ENCODE measurements at regions not wholly inside any gene's neighbourhood (a gene's known extent, or its start where the extent isn't known, plus 50 kb on each side); places are given as distances from the start of the nearest gene placed in this dataset.

DNA sequence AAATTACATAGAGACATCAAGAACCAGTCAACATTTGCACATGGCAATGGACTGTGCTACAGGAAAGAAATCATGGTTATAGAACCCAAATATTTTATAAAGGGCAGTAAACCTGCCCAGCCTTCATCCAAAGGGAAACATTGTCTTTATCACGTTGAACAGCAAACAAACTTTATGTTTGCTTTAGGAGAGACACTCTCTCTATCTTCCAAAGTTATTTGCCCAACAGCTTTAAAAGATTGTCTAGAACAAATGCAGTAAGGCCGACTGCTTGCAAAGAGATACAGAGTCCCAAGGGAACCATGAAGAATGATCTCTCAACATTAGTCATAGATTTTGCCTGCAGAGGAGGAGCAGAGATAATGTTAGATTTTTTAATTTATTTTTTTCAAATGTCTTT lies 1323.5 kb upstream of the SLC10A2 start:
- intact Hi-C loops (cut with DNase I) = no loop called here
- TF ChIP-seq, protein P1, sequence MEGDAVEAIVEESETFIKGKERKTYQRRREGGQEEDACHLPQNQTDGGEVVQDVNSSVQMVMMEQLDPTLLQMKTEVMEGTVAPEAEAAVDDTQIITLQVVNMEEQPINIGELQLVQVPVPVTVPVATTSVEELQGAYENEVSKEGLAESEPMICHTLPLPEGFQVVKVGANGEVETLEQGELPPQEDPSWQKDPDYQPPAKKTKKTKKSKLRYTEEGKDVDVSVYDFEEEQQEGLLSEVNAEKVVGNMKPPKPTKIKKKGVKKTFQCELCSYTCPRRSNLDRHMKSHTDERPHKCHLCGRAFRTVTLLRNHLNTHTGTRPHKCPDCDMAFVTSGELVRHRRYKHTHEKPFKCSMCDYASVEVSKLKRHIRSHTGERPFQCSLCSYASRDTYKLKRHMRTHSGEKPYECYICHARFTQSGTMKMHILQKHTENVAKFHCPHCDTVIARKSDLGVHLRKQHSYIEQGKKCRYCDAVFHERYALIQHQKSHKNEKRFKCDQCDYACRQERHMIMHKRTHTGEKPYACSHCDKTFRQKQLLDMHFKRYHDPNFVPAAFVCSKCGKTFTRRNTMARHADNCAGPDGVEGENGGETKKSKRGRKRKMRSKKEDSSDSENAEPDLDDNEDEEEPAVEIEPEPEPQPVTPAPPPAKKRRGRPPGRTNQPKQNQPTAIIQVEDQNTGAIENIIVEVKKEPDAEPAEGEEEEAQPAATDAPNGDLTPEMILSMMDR (IDR thresholded peaks at IDR 0.05) = no peak
- no peak for TF ChIP-seq POLR2A (IDR thresholded peaks at IDR 0.05)

DNA sequence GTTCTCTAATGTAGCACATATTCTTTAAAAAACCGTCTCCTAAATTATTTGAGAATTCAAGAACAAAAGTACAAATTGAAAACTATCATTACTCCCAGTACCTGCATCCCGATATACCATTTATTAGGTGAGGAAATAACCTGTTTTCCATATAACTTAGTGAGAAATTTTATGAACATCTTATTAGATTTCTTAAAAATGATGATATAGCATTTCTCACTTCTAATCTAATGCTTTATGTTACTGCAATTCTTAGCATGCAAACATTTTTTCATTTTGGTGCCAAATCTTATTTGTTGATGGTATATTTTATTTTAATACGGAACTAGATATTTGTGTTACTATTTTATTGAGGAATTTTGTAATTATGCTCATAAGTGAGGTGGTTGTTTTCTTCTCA lies 1321.3 kb upstream of the SLC10A2 start:
- DNase-seq = no peak
- 59 to 82% (median 65%) methylated on average over 3 of the region's 3 CpGs for WGBS, 4 donors
- Histone ChIP-seq H3K4me3 (no peak overlapping the region), H3K4me1 (replicated peaks in 1 of 2) (no peaks in the 10 kb centered on the region), H3K27ac (no peak overlapping the region), H3K36me3 (replicated peaks in 1 of 2) (no peaks in the 10 kb centered on the region), H3K27me3 (no peaks in the 10 kb centered on the region), H3K9me3 (replicated peaks in 1 of 3) (no peaks in the 10 kb centered on the region)
- intact Hi-C loops (cut with DNase I) = no loop called here
- TF ChIP-seq, protein P1 (IDR thresholded peaks at IDR 0.05) = no peak
- TF ChIP-seq POLR2A (IDR thresholded peaks at IDR 0.05) = no peak

More for the DNA sequence above, 1323.5 kb upstream of the SLC10A2 start:
- Histone ChIP-seq H3K9me3 (replicated peaks in 1 of 3) (no peaks in the 10 kb centered on the region), H3K27ac (no peak overlapping the region), H3K4me1 (replicated peaks in 1 of 2) (no peaks in the 10 kb centered on the region), H3K4me3 (no peak overlapping the region), H3K36me3 (replicated peaks in 1 of 2) (no peaks in the 10 kb centered on the region), H3K27me3 (no peaks in the 10 kb centered on the region)
- 36 to 48% (median 41%) methylated on average over 2 of the region's 2 CpGs for WGBS, 4 donors
- no peak for DNase-seq

DNA sequence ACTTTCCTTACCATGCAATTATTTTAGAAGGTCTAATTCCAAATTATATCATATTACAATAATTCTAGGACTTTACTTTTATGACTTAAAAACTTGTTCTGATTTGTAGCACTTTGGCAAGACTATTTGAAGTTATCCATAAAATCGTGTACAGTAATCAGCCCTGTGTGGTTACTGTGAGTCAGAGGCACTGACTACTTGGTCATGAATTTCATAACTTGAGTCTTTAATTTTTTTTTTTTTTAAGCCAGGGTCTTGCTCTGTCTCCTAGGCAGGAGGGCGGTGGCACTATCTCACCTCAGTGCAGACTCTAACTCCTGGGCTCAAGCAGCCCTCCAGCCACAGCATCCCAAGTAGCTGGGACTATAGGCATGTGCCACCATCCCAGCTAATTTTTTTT lies 1319.2 kb upstream of the SLC10A2 start:
- Histone ChIP-seq H3K36me3 (replicated peaks in 1 of 2) (no peaks in the 10 kb centered on the region), H3K27me3 (no peaks in the 10 kb centered on the region), H3K4me3 (no peak overlapping the region), H3K9me3 (replicated peaks in 1 of 3) (no peaks in the 10 kb centered on the region), H3K27ac (no peak overlapping the region), H3K4me1 (replicated peaks in 1 of 2) (no peaks in the 10 kb centered on the region)
- intact Hi-C loops (cut with DNase I) = no loop called here
- no peak for DNase-seq
- 51 to 66% (median 62%) methylated on average over 2 of the region's 2 CpGs for WGBS, 4 donors
- TF ChIP-seq, protein P1 (IDR thresholded peaks at IDR 0.05) = no peak
- TF ChIP-seq POLR2A (IDR thresholded peaks at IDR 0.05) = no peak

DNA sequence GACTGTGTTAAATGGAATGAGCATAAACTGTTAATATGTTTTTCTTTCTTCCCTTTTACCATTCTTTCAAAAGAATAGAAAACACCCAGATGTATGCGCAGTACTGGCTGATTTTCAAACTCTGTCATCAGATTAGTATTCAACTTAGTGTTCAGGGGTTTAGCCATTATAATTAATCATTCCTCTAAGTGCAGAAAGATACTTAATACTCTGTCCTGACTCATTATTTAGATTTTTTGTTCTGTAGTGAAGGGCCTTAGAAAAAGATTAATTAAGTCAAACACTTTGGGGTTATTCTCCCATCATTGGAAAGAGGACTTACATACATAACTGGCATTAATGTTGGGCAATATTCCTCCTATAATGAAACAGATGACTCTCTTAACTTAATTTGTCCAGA lies 1316.7 kb upstream of the SLC10A2 start:
- TF ChIP-seq POLR2A (IDR thresholded peaks at IDR 0.05) = no peak
- TF ChIP-seq, protein P1 (IDR thresholded peaks at IDR 0.05) = no peak

More for the DNA sequence above, 1316.7 kb upstream of the SLC10A2 start:
- DNase-seq = no peak
- no peaks in the 10 kb centered on the region for H3K27me3 ChIP-seq
- no peak overlapping the region for H3K4me3 ChIP-seq
- intact Hi-C loops (cut with DNase I) = no loop called here
- H3K36me3 ChIP-seq (replicated peaks in 1 of 2) = no peaks in the 10 kb centered on the region
- H3K9me3 ChIP-seq (replicated peaks in 1 of 3) = no peaks in the 10 kb centered on the region
- H3K4me1 ChIP-seq (replicated peaks in 1 of 2) = no peaks in the 10 kb centered on the region
- WGBS, 4 donors = 71 to 79% (median 74%) methylated on average over 1 of the region's 1 CpG
- H3K27ac ChIP-seq = no peak overlapping the region
